Liver (tissue), 3 donors: ENCODE measurements at regions not wholly inside any gene's neighbourhood (a gene's known extent, or its start where the extent isn't known, plus 50 kb on each side); places are given as distances from the start of the nearest gene placed in this dataset.

Experiments
- CTCF ChIP-seq: fragments of 150-350 bp; IDR thresholded peaks from 2 replicates; pipeline ENCODE4 v1.5.1; 2017; ENCODE audit warnings: improper control_type of control experiment, low read depth, low read length; ENCODE audit not compliant: missing input control
- GABPA ChIP-seq, 2 donors: IDR thresholded peaks in 1 of 2; conservative IDR thresholded peaks in 1 of 2; 2 replicates each; pipeline ENCODE4 v1.6.1; 2016; ENCODE audit warnings: antibody characterized with exemption in 2 of 2, mild to moderate bottlenecking in 1 of 2, moderate library complexity in 1 of 2
- JUND ChIP-seq, 2 donors: IDR thresholded peaks; 2 replicates each; pipeline ENCODE4 v1.6.1; 2016; ENCODE audit warnings: antibody characterized with exemption in 2 of 2
- RAD21 ChIP-seq, 2 donors: IDR thresholded peaks; 2 replicates each; pipeline ENCODE4 v1.6.1; 2016; ENCODE audit warnings: antibody characterized with exemption in 2 of 2, mild to moderate bottlenecking in 2 of 2
- ZBTB33 ChIP-seq: IDR thresholded peaks from 2 replicates; pipeline ENCODE4 v1.6.1; 2016; ENCODE audit warnings: antibody characterized with exemption
- donor health status: healthy.
- donor health status: healthy.

- TF ChIP-seq CTCF (no peak), GABPA (IDR thresholded peaks at IDR 0.05 in 1 of 2, conservative IDR thresholded peaks at IDR 0.05 in 1 of 2) (no peak), ZBTB33 (no peak), JUND (IDR thresholded peaks at IDR 0.05) (no peak), RAD21 (IDR thresholded peaks at IDR 0.05) (no peak)
Observed at GRCh38 chr3:164174059-164174458, 904.2 kb downstream of the SI start.
